H9 (cell line): ENCODE measurements at regions not wholly inside any gene's neighbourhood (a gene's known extent, or its start where the extent isn't known, plus 50 kb on each side); places are given as distances from the start of the nearest gene placed in this dataset.

Experiments
- DNase-seq: peaks from one replicate; pipeline ENCODE4 v3.0.0-alpha.2; 2017
- H2AFZ ChIP-seq: one replicate; pipeline ENCODE4 v1.6.1; 2013; ENCODE audit warnings: mild to moderate bottlenecking, low read length, control low read depth, moderate library complexity
- H2AK5ac ChIP-seq: 2 replicates; pipeline ENCODE4 v1.6.1; 2013; ENCODE audit warnings: low read length, control low read depth, mixed read lengths; ENCODE audit not compliant: insufficient read length
- H2BK120ac ChIP-seq: one replicate; pipeline ENCODE4 v1.6.1; 2013; ENCODE audit warnings: low read depth, mild to moderate bottlenecking, low read length, control low read depth, inconsistent platforms; ENCODE audit not compliant: poor library complexity, severe bottlenecking
- H2BK12ac ChIP-seq: 2 replicates; pipeline ENCODE4 v1.6.1; 2013; ENCODE audit warnings: low read length, control low read depth, mixed read lengths, low read depth; ENCODE audit not compliant: insufficient read length
- H2BK15ac ChIP-seq: 2 replicates; pipeline ENCODE4 v1.6.1; 2013; ENCODE audit warnings: low read depth, low read length, control low read depth
- H2BK20ac ChIP-seq: one replicate; pipeline ENCODE4 v1.6.1; 2013; ENCODE audit warnings: low read depth, mild to moderate bottlenecking, low read length, control low read depth, inconsistent platforms; ENCODE audit not compliant: poor library complexity, severe bottlenecking
- H2BK5ac ChIP-seq: 2 replicates; pipeline ENCODE4 v1.6.1; 2013; ENCODE audit warnings: low read length, control low read depth, mixed read lengths; ENCODE audit not compliant: insufficient read length
- H3K14ac ChIP-seq: 2 replicates; pipeline ENCODE4 v1.6.1; 2013; ENCODE audit warnings: low read length, control low read depth; ENCODE audit not compliant: insufficient read depth
- H3K18ac ChIP-seq: 2 replicates; pipeline ENCODE4 v1.6.1; 2013; ENCODE audit warnings: low read depth, mild to moderate bottlenecking, mixed read lengths, low read length, control low read depth; ENCODE audit not compliant: insufficient read length
- H3K23ac ChIP-seq: 2 replicates; pipeline ENCODE4 v1.6.1; 2013; ENCODE audit warnings: low read length, control low read depth, mixed read lengths, low read depth; ENCODE audit not compliant: insufficient read length
- H3K23me2 ChIP-seq: 2 replicates; pipeline ENCODE4 v1.6.1; 2013; ENCODE audit warnings: low read depth, mild to moderate bottlenecking, mixed read lengths, low read length, control low read depth; ENCODE audit not compliant: insufficient read length, poor library complexity, severe bottlenecking
- H3K27ac ChIP-seq: 2 replicates; pipeline ENCODE4 v1.5.1; 2013; ENCODE audit warnings: low read length, control low read depth, mixed read lengths, low read depth; ENCODE audit not compliant: insufficient read length
- H3K27me3 ChIP-seq: 2 replicates; pipeline ENCODE4 v1.6.1; 2013; ENCODE audit warnings: low read length, control low read depth, inconsistent platforms; ENCODE audit not compliant: insufficient read depth
- H3K4ac ChIP-seq: 2 replicates; pipeline ENCODE4 v1.6.1; 2013; ENCODE audit warnings: low read depth, mild to moderate bottlenecking, control low read depth, inconsistent platforms, low read length, moderate library complexity
- H3K4me1 ChIP-seq: 2 replicates; pipeline ENCODE4 v1.6.1; 2013; ENCODE audit warnings: low read length, control low read depth, inconsistent platforms; ENCODE audit not compliant: insufficient read depth
- H3K4me2 ChIP-seq: 2 replicates; pipeline ENCODE4 v1.6.1; 2013; ENCODE audit warnings: low read length, control low read depth, mixed read lengths; ENCODE audit not compliant: insufficient read length, insufficient read depth
- H3K56ac ChIP-seq: 2 replicates; pipeline ENCODE4 v1.6.1; 2013; ENCODE audit warnings: low read depth, mild to moderate bottlenecking, mixed read lengths, low read length, control low read depth; ENCODE audit not compliant: insufficient read length
- H3K79me1 ChIP-seq: 2 replicates; pipeline ENCODE4 v1.6.1; 2013; ENCODE audit warnings: low read depth, mild to moderate bottlenecking, moderate library complexity, low read length, control low read depth, inconsistent platforms; ENCODE audit not compliant: insufficient read depth, poor library complexity, severe bottlenecking
- H3K79me2 ChIP-seq: 2 replicates; pipeline ENCODE4 v1.6.1; 2013; ENCODE audit warnings: low read length, control low read depth, inconsistent platforms; ENCODE audit not compliant: insufficient read depth
- H3K9ac ChIP-seq: 2 replicates; pipeline ENCODE4 v1.6.1; 2013; ENCODE audit warnings: low read length, control low read depth, mixed read lengths; ENCODE audit not compliant: insufficient read length; ENCODE audit errors: extremely low read depth
- H3K9me3 ChIP-seq: one replicate; pipeline ENCODE4 v1.6.1; 2013; ENCODE audit warnings: low read depth, low read length, inconsistent platforms; ENCODE audit not compliant: control insufficient read depth
- H3T11ph ChIP-seq: one replicate; pipeline ENCODE4 v1.6.1; 2013; ENCODE audit warnings: mild to moderate bottlenecking, low read length, control low read depth, inconsistent platforms
- H4K20me1 ChIP-seq: one replicate; pipeline ENCODE4 v1.6.1; 2013; ENCODE audit not compliant: control insufficient read depth, insufficient read length, insufficient read depth
- H4K5ac ChIP-seq: 2 replicates; pipeline ENCODE4 v1.6.1; 2013; ENCODE audit warnings: low read depth, mild to moderate bottlenecking, mixed read lengths, low read length, control low read depth; ENCODE audit not compliant: insufficient read length
- H4K8ac ChIP-seq: replicated peaks from 2 replicates; pipeline ENCODE4 v1.6.1; 2013; ENCODE audit warnings: low read length, control low read depth, mixed read lengths, low read depth; ENCODE audit not compliant: insufficient read length
- H4K91ac ChIP-seq: 2 replicates; pipeline ENCODE4 v1.6.1; 2013; ENCODE audit warnings: low read depth, mild to moderate bottlenecking, moderate library complexity, mixed read lengths, low read length, control low read depth; ENCODE audit not compliant: insufficient read length
- H3K27ac Mint-ChIP-seq, 3 experiments: 2 replicates in 2 of 3; 3 replicates in 1 of 3; pipeline ENCODE4 v1.8.0; 2020 to 2021; ENCODE audit warnings: mixed read lengths in 3 of 3, mild to moderate bottlenecking in 1 of 3, moderate library complexity in 1 of 3
- H3K27me3 Mint-ChIP-seq: 2 replicates; pipeline ENCODE4 v1.8.0; 2021; ENCODE audit warnings: low read depth, mild to moderate bottlenecking, moderate library complexity, mixed read lengths
- H3K36me3 Mint-ChIP-seq, 3 experiments: 2 replicates in 2 of 3; 3 replicates in 1 of 3; pipeline ENCODE4 v1.8.0; 2020 to 2021; ENCODE audit warnings: low read depth in 3 of 3, mixed read lengths in 3 of 3; ENCODE audit not compliant: insufficient read depth in 1 of 3
- H3K4me1 Mint-ChIP-seq, 2 experiments: 2 replicates each; pipeline ENCODE4 v1.8.0; 2020; ENCODE audit warnings: mixed read lengths in 2 of 2
- H3K4me3 Mint-ChIP-seq, 2 experiments: 2 replicates in 1 of 2; 3 replicates in 1 of 2; pipeline ENCODE4 v1.8.0; 2020 to 2021; ENCODE audit warnings: mild to moderate bottlenecking in 2 of 2, mixed read lengths in 2 of 2, moderate library complexity in 1 of 2
- H3K9me3 Mint-ChIP-seq, 2 experiments: 2 replicates in 1 of 2; 3 replicates in 1 of 2; pipeline ENCODE4 v1.8.0; 2020; ENCODE audit warnings: mild to moderate bottlenecking in 2 of 2, mixed read lengths in 2 of 2, moderate library complexity in 1 of 2
- WGBS: extraction: QIAGEN DNeasy Blood & Tissue Kit; methylation state at CpG from one replicate; pipeline ENCODE4 v1.1.7; 2013; ENCODE audit warnings: missing lambda C conversion rate, low lambda C conversion rate, mixed read lengths; ENCODE audit not compliant: insufficient read length; ENCODE audit errors: extremely low coverage; 5-methylcytosine and 5-hydroxymethylcytosine counted together
- TF ChIP-seq, protein P1 (sequence below): fragments of 200-600 bp; sonication (generic); conservative IDR thresholded peaks from 3 replicates; pipeline ENCODE4 v1.8.0; 2021; ENCODE audit warnings: antibody characterized with exemption, mild to moderate bottlenecking

DNA sequence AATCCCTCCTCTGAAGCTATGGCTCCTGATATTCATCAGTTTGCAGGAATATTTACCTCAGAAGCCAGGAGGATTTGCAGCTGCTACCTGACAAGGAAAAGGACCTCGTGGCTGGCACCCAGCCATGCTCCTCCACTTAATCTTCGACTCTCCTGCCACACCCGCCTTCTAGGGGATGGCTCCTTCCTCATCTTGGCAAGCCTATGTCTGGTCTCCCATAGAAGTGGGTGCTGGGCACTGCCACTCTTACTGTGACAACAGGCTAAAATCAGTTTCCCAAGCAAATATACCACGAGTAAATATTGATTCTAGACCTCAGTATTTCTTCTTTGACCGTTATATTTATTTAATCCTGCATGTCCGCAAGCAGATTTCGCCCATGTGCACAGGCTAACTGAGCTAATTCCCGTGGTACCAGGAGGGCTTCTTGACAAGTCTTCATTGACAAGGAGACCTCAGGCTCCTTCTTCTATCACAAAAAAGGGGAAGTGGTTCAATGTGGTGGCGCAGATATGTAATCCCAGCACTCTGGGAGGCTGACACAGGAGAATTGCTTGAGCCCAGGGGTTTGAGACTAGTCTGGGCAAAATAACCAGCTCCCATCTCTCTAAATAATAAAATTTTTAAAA, 52.6 kb upstream of the DCTD start:
- H3K18ac ChIP-seq = no peak overlapping the region
- no peak overlapping the region for H3K56ac ChIP-seq
- H3K23ac ChIP-seq = no peak overlapping the region
- H2BK15ac ChIP-seq = no peak overlapping the region
- H2BK20ac ChIP-seq = no peak overlapping the region
- no peaks in the 10 kb centered on the region for H3K79me1 ChIP-seq
- Mint-ChIP-seq H3K9me3 (no peaks in the 10 kb centered on the region), H3K27me3 (peaks cover 8% of the 10 kb centered on the region), H3K4me1 (peaks cover 8% of the 10 kb centered on the region in 2 experiments; a peak in 3 of 4 replicates), H3K4me3 (no peak overlapping the region), H3K36me3 (no peaks in the 10 kb centered on the region), H3K27ac (no peak overlapping the region)
- no peak overlapping the region for H4K5ac ChIP-seq
- no peaks in the 10 kb centered on the region; the same call in 1 of the 2 replicates for H3K4me1 ChIP-seq
- peaks cover 2% of the 10 kb centered on the region for H4K20me1 ChIP-seq
- H3K23me2 ChIP-seq = no peaks in the 10 kb centered on the region
- no peak overlapping the region for H3K14ac ChIP-seq
- no peak overlapping the region for H3K4ac ChIP-seq
- no peak overlapping the region for H3K27ac ChIP-seq
- no peaks in the 10 kb centered on the region for H3K27me3 ChIP-seq
- no peak overlapping the region for H2AK5ac ChIP-seq
- no peaks in the 10 kb centered on the region for H3K9me3 ChIP-seq
- no peaks in the 10 kb centered on the region for H3K79me2 ChIP-seq
- no peak overlapping the region for H3K9ac ChIP-seq
- no peak overlapping the region for H4K8ac ChIP-seq
- H4K91ac ChIP-seq = no peak overlapping the region
- no peak overlapping the region for H2BK120ac ChIP-seq
- H3T11ph ChIP-seq = no peak overlapping the region
- no peak overlapping the region for H3K4me2 ChIP-seq
- TF ChIP-seq, protein P1, sequence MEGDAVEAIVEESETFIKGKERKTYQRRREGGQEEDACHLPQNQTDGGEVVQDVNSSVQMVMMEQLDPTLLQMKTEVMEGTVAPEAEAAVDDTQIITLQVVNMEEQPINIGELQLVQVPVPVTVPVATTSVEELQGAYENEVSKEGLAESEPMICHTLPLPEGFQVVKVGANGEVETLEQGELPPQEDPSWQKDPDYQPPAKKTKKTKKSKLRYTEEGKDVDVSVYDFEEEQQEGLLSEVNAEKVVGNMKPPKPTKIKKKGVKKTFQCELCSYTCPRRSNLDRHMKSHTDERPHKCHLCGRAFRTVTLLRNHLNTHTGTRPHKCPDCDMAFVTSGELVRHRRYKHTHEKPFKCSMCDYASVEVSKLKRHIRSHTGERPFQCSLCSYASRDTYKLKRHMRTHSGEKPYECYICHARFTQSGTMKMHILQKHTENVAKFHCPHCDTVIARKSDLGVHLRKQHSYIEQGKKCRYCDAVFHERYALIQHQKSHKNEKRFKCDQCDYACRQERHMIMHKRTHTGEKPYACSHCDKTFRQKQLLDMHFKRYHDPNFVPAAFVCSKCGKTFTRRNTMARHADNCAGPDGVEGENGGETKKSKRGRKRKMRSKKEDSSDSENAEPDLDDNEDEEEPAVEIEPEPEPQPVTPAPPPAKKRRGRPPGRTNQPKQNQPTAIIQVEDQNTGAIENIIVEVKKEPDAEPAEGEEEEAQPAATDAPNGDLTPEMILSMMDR = no peak
- H2BK12ac ChIP-seq = no peak overlapping the region
- no peak for DNase-seq
- H2AFZ ChIP-seq = no peak overlapping the region
- no peak overlapping the region for H2BK5ac ChIP-seq
- WGBS = no CpG with 5 or more reads among the region's 9 CpGs
